Type B pancreatic cell (in vitro differentiated cells): ENCODE measurements at regions not wholly inside any gene's neighbourhood (a gene's known extent, or its start where the extent isn't known, plus 50 kb on each side); places are given as distances from the start of the nearest gene placed in this dataset.
"Not testable (repeated sequence)": the region's sequence is repeated elsewhere in the genome, so short reads cannot be mapped to it uniquely, and the experiment has no call there.

Experiments used
- DNase-seq: peaks from one replicate; pipeline ENCODE4 v3.0.0; 2021; ENCODE audit warnings: mixed read lengths; ENCODE audit not compliant: unreplicated experiment; ENCODE audit errors: extremely low spot score
- H3K27ac Mint-ChIP-seq: 2 replicates; pipeline ENCODE4 v1.8.0; 2021; ENCODE audit warnings: mild to moderate bottlenecking, mixed read lengths
- H3K27me3 Mint-ChIP-seq: 2 replicates; pipeline ENCODE4 v1.8.0; 2021; ENCODE audit warnings: mixed read lengths
- H3K36me3 Mint-ChIP-seq: 2 replicates; pipeline ENCODE4 v1.8.0; 2021; ENCODE audit warnings: mixed read lengths
- H3K4me1 Mint-ChIP-seq: one replicate; pipeline ENCODE4 v1.8.0; 2021; ENCODE audit warnings: mixed read lengths; ENCODE audit not compliant: unreplicated experiment
- H3K4me3 Mint-ChIP-seq: 2 replicates; pipeline ENCODE4 v1.8.0; 2021; ENCODE audit warnings: mild to moderate bottlenecking, mixed read lengths
- H3K9me3 Mint-ChIP-seq: 2 replicates; pipeline ENCODE4 v1.8.0; 2021; ENCODE audit warnings: mixed read lengths
- CTCF ChIP-seq: fragments of 200-600 bp; sonication (generic); conservative IDR thresholded peaks from 2 replicates; pipeline ENCODE4 v1.5.0; 2021; ENCODE audit warnings: antibody characterized with exemption, mild to moderate bottlenecking

- Mint-ChIP-seq H3K4me1 (peaks cover 7% of the 10 kb centered on the region), H3K4me3 (no peak overlapping the region), H3K9me3 (no peaks in the 10 kb centered on the region), H3K27ac (no peak overlapping the region), H3K27me3 (peaks cover 11% of the 10 kb centered on the region), H3K36me3 (no peaks in the 10 kb centered on the region)
- TF ChIP-seq CTCF = no peak
- no peak for DNase-seq
Measured at GRCh38 chr12:131276501-131277185, 322.9 kb downstream of the ADGRD1 start.

GRCh38 chr12:131277186-131278091 lies 323.7 kb downstream of the ADGRD1 start:
- H3K4me1 Mint-ChIP-seq, H3K9me3 Mint-ChIP-seq: not testable (repeated sequence)
- peaks cover 11% of the 10 kb centered on the region for H3K27me3 Mint-ChIP-seq

GRCh38 chr12:131278451-131279115 lies 324.9 kb downstream of the ADGRD1 start:
- H3K36me3 Mint-ChIP-seq, H3K27ac Mint-ChIP-seq: not testable (repeated sequence)

More at GRCh38 chr12:131277186-131278091, 323.7 kb downstream of the ADGRD1 start:
- not testable (repeated sequence) for H3K27ac Mint-ChIP-seq, H3K4me3 Mint-ChIP-seq, DNase-seq, H3K36me3 Mint-ChIP-seq

DNA sequence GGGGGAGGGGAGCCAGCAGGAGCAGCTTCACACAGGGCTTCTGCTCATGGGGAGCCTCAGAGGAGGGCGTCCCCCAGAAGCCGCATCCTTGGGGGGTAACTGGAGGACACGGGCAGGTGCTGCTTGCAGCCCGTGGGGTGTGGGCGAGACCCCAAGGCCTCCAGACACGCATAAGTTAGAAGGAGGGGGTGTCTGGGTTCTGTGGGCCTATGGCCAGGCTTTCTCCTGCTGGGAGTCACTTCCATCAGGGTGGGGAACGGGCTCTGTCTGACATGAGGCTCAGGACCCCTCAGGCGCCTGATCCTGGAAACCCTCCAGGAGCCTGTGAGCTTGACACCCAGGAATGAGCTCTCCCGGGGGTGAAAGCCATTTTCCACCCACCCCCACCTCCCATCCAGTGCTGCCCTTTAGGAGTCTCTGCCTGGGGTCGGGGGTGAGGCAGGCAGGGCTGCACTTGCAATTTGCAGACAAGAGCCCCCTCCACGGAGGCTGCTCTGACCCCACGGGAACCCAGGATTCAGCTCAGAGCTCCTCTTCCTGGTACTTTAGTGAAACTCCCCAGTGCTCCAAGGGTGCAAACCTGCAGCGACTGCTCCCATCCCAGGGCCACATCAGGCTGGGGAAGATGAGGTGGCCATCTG lies 325.7 kb downstream of the ADGRD1 start:
- Mint-ChIP-seq H3K36me3 (no peaks in the 10 kb centered on the region), H3K27me3 (peaks cover 11% of the 10 kb centered on the region), H3K27ac (no peak overlapping the region), H3K9me3 (no peaks in the 10 kb centered on the region), H3K4me1 (peaks cover 6% of the 10 kb centered on the region), H3K4me3 (no peak overlapping the region)
- no peak for TF ChIP-seq CTCF
- DNase-seq = no peak

More at GRCh38 chr12:131278451-131279115, 324.9 kb downstream of the ADGRD1 start:
- H3K4me3 Mint-ChIP-seq, H3K4me1 Mint-ChIP-seq, DNase-seq, H3K9me3 Mint-ChIP-seq: not testable (repeated sequence)
- H3K27me3 Mint-ChIP-seq = peaks cover 11% of the 10 kb centered on the region

- H3K27me3 Mint-ChIP-seq = peaks cover 7% of the 10 kb centered on the region
- H3K9me3 Mint-ChIP-seq = no peaks in the 10 kb centered on the region
- no peak overlapping the region for H3K27ac Mint-ChIP-seq
- no peaks in the 10 kb centered on the region for H3K4me1 Mint-ChIP-seq
- H3K36me3 Mint-ChIP-seq = no peaks in the 10 kb centered on the region
- peak; percentile 42 for DNase-seq
- TF ChIP-seq CTCF = no peak
- no peak overlapping the region for H3K4me3 Mint-ChIP-seq
Measured at GRCh38 chr12:131280426-131280825, 326.7 kb downstream of the ADGRD1 start.

GRCh38 chr12:131281016-131281415 lies 327.3 kb downstream of the ADGRD1 start:
- no peak for TF ChIP-seq CTCF
- H3K27me3 Mint-ChIP-seq = peaks cover 6% of the 10 kb centered on the region
- H3K4me1 Mint-ChIP-seq = no peaks in the 10 kb centered on the region
- peak; percentile 60 for DNase-seq
- no peak overlapping the region for H3K4me3 Mint-ChIP-seq
- H3K27ac Mint-ChIP-seq = no peak overlapping the region
- H3K9me3 Mint-ChIP-seq = no peaks in the 10 kb centered on the region
- no peaks in the 10 kb centered on the region for H3K36me3 Mint-ChIP-seq
